ENCODE measurements at regions not wholly inside any gene's neighbourhood (a gene's known extent, or its start where the extent isn't known, plus 50 kb on each side); places are given as distances from the start of the nearest gene placed in this dataset.

- no peak for DNase-seq (ENCODE audit: low read depth in 2 of 2)
Measured at GRCh38 chr7:18200855-18201254, 173.2 kb upstream of the PRPS1L1 start.

- no peak for DNase-seq (ENCODE audit: low read depth in 2 of 2)
Measured at GRCh38 chr7:18201350-18201749, 173.7 kb upstream of the PRPS1L1 start.

- DNase-seq (ENCODE audit: low read depth in 2 of 2): no peak
Measured at GRCh38 chr7:18202315-18203045, 174.8 kb upstream of the PRPS1L1 start.

- DNase-seq (ENCODE audit: low read depth in 2 of 2): no peak
Measured at GRCh38 chr7:18206331-18206730, 178.7 kb upstream of the PRPS1L1 start.

GRCh38 chr7:18208921-18209320, 181.3 kb upstream of the PRPS1L1 start:
- DNase-seq (ENCODE audit: low read depth in 2 of 2): no peak

GRCh38 chr7:18210377-18210776, 182.7 kb upstream of the PRPS1L1 start:
- no peak for DNase-seq (ENCODE audit: low read depth in 2 of 2)

GRCh38 chr7:18210788-18211187, 183.1 kb upstream of the PRPS1L1 start:
- DNase-seq (ENCODE audit: low read depth in 2 of 2): no peak

- DNase-seq (ENCODE audit: low read depth in 2 of 2): no peak
Measured at GRCh38 chr7:18212308-18212707, 184.7 kb upstream of the PRPS1L1 start.

- no peak for DNase-seq (ENCODE audit: low read depth in 2 of 2)
Measured at GRCh38 chr7:18212758-18213157, 185.1 kb upstream of the PRPS1L1 start.

GRCh38 chr7:18213652-18214051, 186.0 kb upstream of the PRPS1L1 start:
- DNase-seq (ENCODE audit: low read depth in 2 of 2): no peak

GRCh38 chr7:18216270-18216669, 188.6 kb upstream of the PRPS1L1 start:
- no peak for DNase-seq (ENCODE audit: low read depth in 2 of 2)

- DNase-seq (ENCODE audit: low read depth in 2 of 2): no peak
Measured at GRCh38 chr7:18221377-18222293, 194.0 kb upstream of the PRPS1L1 start.

- no peak for DNase-seq (ENCODE audit: low read depth in 2 of 2)
Measured at GRCh38 chr7:18222636-18223035, 195.0 kb upstream of the PRPS1L1 start.

GRCh38 chr7:18224138-18224537, 196.5 kb upstream of the PRPS1L1 start:
- no peak for DNase-seq (ENCODE audit: low read depth in 2 of 2)

- DNase-seq (ENCODE audit: low read depth in 2 of 2): no peak
Measured at GRCh38 chr7:18225067-18225466, 197.4 kb upstream of the PRPS1L1 start.

- no peak for DNase-seq (ENCODE audit: low read depth in 2 of 2)
Measured at GRCh38 chr7:18226598-18226997, 199.0 kb upstream of the PRPS1L1 start.

- DNase-seq (ENCODE audit: low read depth in 2 of 2): no peak
Measured at GRCh38 chr7:18228686-18229085, 201.0 kb upstream of the PRPS1L1 start.

- DNase-seq (ENCODE audit: low read depth in 2 of 2): no peak
Measured at GRCh38 chr7:18230271-18230670, 202.6 kb upstream of the PRPS1L1 start.

GRCh38 chr7:18231854-18232253, 204.2 kb upstream of the PRPS1L1 start:
- DNase-seq (ENCODE audit: low read depth in 2 of 2): no peak

- no peak for DNase-seq (ENCODE audit: low read depth in 2 of 2)
Measured at GRCh38 chr7:18234519-18234918, 206.9 kb upstream of the PRPS1L1 start.

GRCh38 chr7:18235819-18236218, 208.2 kb upstream of the PRPS1L1 start:
- DNase-seq (ENCODE audit: low read depth in 2 of 2): no peak

GRCh38 chr7:18239212-18239611, 211.6 kb upstream of the PRPS1L1 start:
- no peak for DNase-seq (ENCODE audit: low read depth in 2 of 2)
